ENCODE measurements at regions not wholly inside any gene's neighbourhood (a gene's known extent, or its start where the extent isn't known, plus 50 kb on each side); places are given as distances from the start of the nearest gene placed in this dataset.

- Histone ChIP-seq H3K27me3 (no peaks in the 10 kb centered on the region), H3K9me3 (no peaks in the 10 kb centered on the region), H3K27ac (no peak overlapping the region), H3K4me1 (no peaks in the 10 kb centered on the region), H3K4me3 (no peak overlapping the region), H3K36me3 (no peaks in the 10 kb centered on the region)
- no peak for DNase-seq
- TF ChIP-seq POLR2A (IDR thresholded peaks at IDR 0.05) (no peak), CTCF (IDR thresholded peaks at IDR 0.05) (no peak)
- intact Hi-C loops (cut with DNase I; ENCODE audit: low total_unique reads): no loop called here
Measured at GRCh38 chr2:150974864-150975263, 286.8 kb downstream of the RBM43 start.

GRCh38 chr2:150974234-150974633, 287.4 kb downstream of the RBM43 start:
- intact Hi-C loops (cut with DNase I; ENCODE audit: low total_unique reads): no loop called here
- no peaks in the 10 kb centered on the region for H3K27me3 ChIP-seq
- H3K27ac ChIP-seq: no peak overlapping the region
- no peaks in the 10 kb centered on the region for H3K9me3 ChIP-seq
- H3K4me3 ChIP-seq: no peak overlapping the region
- no peak for DNase-seq
- H3K4me1 ChIP-seq: no peaks in the 10 kb centered on the region
- TF ChIP-seq POLR2A (IDR thresholded peaks at IDR 0.05) (no peak), CTCF (IDR thresholded peaks at IDR 0.05) (no peak)
- H3K36me3 ChIP-seq: no peaks in the 10 kb centered on the region

- Histone ChIP-seq H3K9me3 (no peaks in the 10 kb centered on the region), H3K4me1 (no peaks in the 10 kb centered on the region), H3K27ac (no peak overlapping the region), H3K4me3 (no peak overlapping the region), H3K36me3 (no peaks in the 10 kb centered on the region), H3K27me3 (no peaks in the 10 kb centered on the region)
- no peak for DNase-seq
- TF ChIP-seq POLR2A (IDR thresholded peaks at IDR 0.05): no peak
- intact Hi-C loops (cut with DNase I; ENCODE audit: low total_unique reads): no loop called here
Measured at GRCh38 chr2:150971910-150972309, 289.8 kb downstream of the RBM43 start.

- no peak overlapping the region for H3K27ac ChIP-seq
- no peaks in the 10 kb centered on the region for H3K27me3 ChIP-seq
- H3K9me3 ChIP-seq: no peaks in the 10 kb centered on the region
- no peaks in the 10 kb centered on the region for H3K36me3 ChIP-seq
- no peaks in the 10 kb centered on the region for H3K4me1 ChIP-seq
- no peak for DNase-seq
- H3K4me3 ChIP-seq: no peak overlapping the region
- no peak for TF ChIP-seq POLR2A (IDR thresholded peaks at IDR 0.05)
- no peak for TF ChIP-seq CTCF (IDR thresholded peaks at IDR 0.05)
- intact Hi-C loops (cut with DNase I; ENCODE audit: low total_unique reads): no loop called here
Measured at GRCh38 chr2:150963336-150963735, 298.3 kb downstream of the RBM43 start.

- intact Hi-C loops (cut with DNase I; ENCODE audit: low total_unique reads): no loop called here
Measured at GRCh38 chr2:150955231-150955630, 306.4 kb downstream of the RBM43 start.

More at GRCh38 chr2:150955231-150955630, 306.4 kb downstream of the RBM43 start:
- H3K36me3 ChIP-seq: no peaks in the 10 kb centered on the region
- no peak overlapping the region for H3K4me3 ChIP-seq
- H3K27ac ChIP-seq: no peak overlapping the region
- no peaks in the 10 kb centered on the region for H3K9me3 ChIP-seq
- DNase-seq: no peak
- no peaks in the 10 kb centered on the region for H3K4me1 ChIP-seq
- TF ChIP-seq CTCF (IDR thresholded peaks at IDR 0.05) (no peak), POLR2A (IDR thresholded peaks at IDR 0.05) (no peak)
- H3K27me3 ChIP-seq: no peaks in the 10 kb centered on the region
